GM12878 (cell line): ENCODE measurements at regions not wholly inside any gene's neighbourhood (a gene's known extent, or its start where the extent isn't known, plus 50 kb on each side); places are given as distances from the start of the nearest gene placed in this dataset.
"Not testable (repeated sequence)": the region's sequence is repeated elsewhere in the genome, so short reads cannot be mapped to it uniquely, and the experiment has no call there.

Experiments used
- ATAC-seq: fragments of 200-7000 bp; cut with Tn5 transposase; 3 replicates; pipeline ENCODE4 v1.9.1; 2020; ENCODE audit warnings: mild to moderate bottlenecking, moderate library complexity
- BruUV-seq: library from RNA; stranded (reverse); fragments of 400-500 nt; replicated peaks from 2 replicates; lab custom pipeline; 2021; lab: Mats Ljungman, UMichigan
- CTCF ChIA-PET: fragments of 300-600 bp; sonication (Branson Sonifier 250); formaldehyde crosslinking; extraction: SDS; loops from one replicate; lab custom pipeline; 2021; ENCODE audit warnings: inconsistent platforms; lab: Yijun Ruan, JAX
- POLR2A ChIA-PET: fragments of 350-600 bp; formaldehyde crosslinking; extraction: SDS; loops from one replicate; lab custom pipeline; 2021; ENCODE audit warnings: inconsistent platforms; lab: Charles Lee
- RAD21 ChIA-PET: fragments of 300-600 bp; sonication (Branson Sonifier 250); formaldehyde crosslinking; loops from one replicate; lab custom pipeline; 2023; ENCODE audit warnings: antibody characterized with exemption; ENCODE audit not compliant: unreplicated experiment; lab: Charles Lee
- SMC1A ChIA-PET: fragments of 300-600 bp; sonication (Branson Sonifier 250); formaldehyde crosslinking; loops from one replicate; lab custom pipeline; 2023; ENCODE audit not compliant: unreplicated experiment, uncharacterized antibody; lab: Charles Lee
- DNase-seq: peaks from one replicate; pipeline ENCODE4 v3.0.0-alpha.2; 2011; ENCODE audit warnings: low read depth, low spot score
- FAIRE-seq: peaks from 3 replicates; lab custom pipeline; 2011; peaks lifted over from hg19 to GRCh38; lab: Jason Lieb, UNC
- H2AFZ ChIP-seq: 2 replicates; pipeline ENCODE4 v1.6.0; 2011; ENCODE audit warnings: low read depth, low read length, control low read depth; ENCODE audit not compliant: control insufficient read depth
- H3K27ac ChIP-seq: 2 replicates; pipeline ENCODE4 v1.5.1; 2011; ENCODE audit warnings: control low read depth; ENCODE audit not compliant: control insufficient read depth, insufficient read depth
- H3K27me3 ChIP-seq, 2 experiments: replicated peaks in 1 of 2; 2 replicates each; pipeline versions ENCODE4 v1.6.0 to v1.6.1; 2011; ENCODE audit warnings: low read length in 1 of 2; ENCODE audit not compliant: control insufficient read depth in 2 of 2, insufficient read depth in 2 of 2
- H3K36me3 ChIP-seq, 2 experiments: 2 replicates each; pipeline ENCODE4 v1.5.1; 2011; ENCODE audit warnings: low read length in 1 of 2; ENCODE audit not compliant: control insufficient read depth in 2 of 2, insufficient read depth in 2 of 2
- H3K4me1 ChIP-seq: 2 replicates; pipeline ENCODE4 v1.6.1; 2011; ENCODE audit warnings: mild to moderate bottlenecking, low read length, moderate library complexity, mixed read lengths; ENCODE audit not compliant: control insufficient read depth, insufficient read depth
- H3K4me2 ChIP-seq: 2 replicates; pipeline ENCODE4 v1.6.0; 2011; ENCODE audit warnings: control low read depth; ENCODE audit not compliant: control insufficient read depth, insufficient read depth
- H3K4me3 ChIP-seq: fragments of 200-600 bp; sonication (generic); 2 replicates; pipeline ENCODE4 v1.5.1; 2016
- H3K79me2 ChIP-seq: 2 replicates; pipeline ENCODE4 v1.6.0; 2011; ENCODE audit warnings: low read length; ENCODE audit not compliant: control insufficient read depth, insufficient read depth
- H3K9ac ChIP-seq: 2 replicates; pipeline ENCODE4 v1.8.0; 2011; ENCODE audit warnings: low read length, control low read depth, mixed read lengths; ENCODE audit not compliant: control insufficient read depth, insufficient read depth
- H3K9me3 ChIP-seq: replicated peaks from 3 replicates; pipeline ENCODE4 v1.5.1; 2011; ENCODE audit warnings: mild to moderate bottlenecking, low read length; ENCODE audit not compliant: control insufficient read depth, insufficient read depth
- H4K20me1 ChIP-seq: 2 replicates; pipeline ENCODE4 v1.6.0; 2011; ENCODE audit not compliant: control insufficient read depth, insufficient read depth
- E4F1 ChIP-seq: fragments of 450-650 bp; IDR thresholded peaks from 2 replicates; pipeline ENCODE4 v1.6.1; 2018; ENCODE audit warnings: borderline replicate concordance, mild to moderate bottlenecking; ENCODE audit not compliant: partially characterized antibody
- IKZF1 ChIP-seq: fragments of 450-650 bp; conservative IDR thresholded peaks from 2 replicates; pipeline ENCODE4 v1.6.1; 2017; ENCODE audit warnings: antibody characterized with exemption, mild to moderate bottlenecking
- KLF5 ChIP-seq: fragments of 450-650 bp; IDR thresholded peaks from 2 replicates; pipeline ENCODE4 v1.6.1; 2014; ENCODE audit warnings: mild to moderate bottlenecking; ENCODE audit not compliant: partially characterized antibody
- RCOR1 ChIP-seq: conservative IDR thresholded peaks from 2 replicates; pipeline ENCODE4 v1.6.1; 2012; ENCODE audit warnings: low read depth, low read length, improper control_type of control experiment
- STAT3 ChIP-seq: IDR thresholded peaks from 2 replicates; pipeline ENCODE4 v1.6.1; 2011; ENCODE audit warnings: low read depth, low read length, improper control_type of control experiment
- SUPT20H ChIP-seq: IDR thresholded peaks from 2 replicates; pipeline ENCODE4 v1.6.1; 2011; ENCODE audit warnings: low read depth, mild to moderate bottlenecking, low read length, moderate library complexity, borderline replicate concordance; ENCODE audit not compliant: control insufficient read depth
- ZNF384 ChIP-seq: IDR thresholded peaks from 2 replicates; pipeline ENCODE4 v1.6.1; 2012; ENCODE audit warnings: low read depth, mild to moderate bottlenecking, low read length, improper control_type of control experiment, borderline replicate concordance
- ZSCAN29 ChIP-seq: fragments of 450-650 bp; IDR thresholded peaks from 2 replicates; pipeline ENCODE4 v1.6.1; 2017; ENCODE audit warnings: mild to moderate bottlenecking, moderate library complexity
- WGBS: methylation state at CpG from one replicate; pipeline ENCODE4 v1.1.6; 2016; ENCODE audit warnings: low lambda C conversion rate; ENCODE audit not compliant: insufficient replicate concordance, insufficient coverage; ENCODE audit errors: missing lambda C conversion rate; 5-methylcytosine and 5-hydroxymethylcytosine counted together
- in situ Hi-C: fragments of 300-500 bp; cut with MboI; formaldehyde crosslinking; loops from 9 replicates; pipeline ENCODE4 v1.14.3; 2018; ENCODE audit warnings: mixed read lengths
- intact Hi-C: fragments of 100-400 bp; cut with micrococcal nuclease; formaldehyde crosslinking; loops from one replicate; pipeline ENCODE4 v1.14.2; 2022; ENCODE audit not compliant: unreplicated experiment

GRCh38 chr1:219549215-219549614 lies 63.7 kb downstream of the ZC3H11B start:
- POLR2A ChIA-PET = no interaction called here
- Histone ChIP-seq H3K79me2 (no peaks in the 10 kb centered on the region), H4K20me1 (no peaks in the 10 kb centered on the region), H3K4me2 (no peak overlapping the region), H3K27me3 (peaks cover 0 to 2% of the 10 kb centered on the region in 2 experiments; a peak in 1 of 4 replicates), H2AFZ (no peak overlapping the region), H3K36me3 (no peaks in the 10 kb centered on the region), H3K4me1 (no peaks in the 10 kb centered on the region), H3K9me3 (no peaks in the 10 kb centered on the region), H3K27ac (no peak overlapping the region), H3K4me3 (no peak overlapping the region), H3K9ac (no peak overlapping the region)
- no TSS peak for BruUV-seq
- TF ChIP-seq RCOR1 = no peak
- TF ChIP-seq ZSCAN29 = no peak
- CTCF ChIA-PET = interaction anchor here (1.0 kb wide), 1 partner anchor 143 kb away, joined by 3 read pairs; no protein-coding TSS in a partner anchor
- intact Hi-C loops = no loop called here
- SMC1A ChIA-PET = interaction anchor here (1.2 kb wide), 1 partner anchor 10 kb away, joined by 3 read pairs; no protein-coding TSS in a partner anchor
- DNase-seq (no peak), ATAC-seq (no peak), FAIRE-seq (no peak)
- RAD21 ChIA-PET = no interaction called here
- in situ Hi-C loops = no loop called here

- intact Hi-C loops = no loop called here
- FAIRE-seq (no peak), ATAC-seq (no peak), DNase-seq (no peak)
- RAD21 ChIA-PET = no interaction called here
- Histone ChIP-seq H3K79me2 (no peaks in the 10 kb centered on the region), H3K9ac (no peak overlapping the region), H4K20me1 (no peaks in the 10 kb centered on the region), H3K4me3 (no peak overlapping the region), H2AFZ (no peak overlapping the region), H3K36me3 (no peaks in the 10 kb centered on the region), H3K4me1 (no peaks in the 10 kb centered on the region), H3K27me3 (peaks cover 0 to 2% of the 10 kb centered on the region in 2 experiments; a peak in 1 of 4 replicates), H3K4me2 (no peak overlapping the region), H3K27ac (no peak overlapping the region), H3K9me3 (no peaks in the 10 kb centered on the region)
- CTCF ChIA-PET = interaction anchor here (0.9 kb wide), 1 partner anchor 106 kb away, joined by 3 read pairs; no protein-coding TSS in a partner anchor
- POLR2A ChIA-PET = no interaction called here
- SMC1A ChIA-PET = no interaction called here
- no peak for TF ChIP-seq STAT3
- no peak for TF ChIP-seq IKZF1
- TF ChIP-seq KLF5 = no peak
- TF ChIP-seq E4F1 = no peak
- no peak for TF ChIP-seq ZNF384
- TF ChIP-seq SUPT20H = no peak
- no TSS peak for BruUV-seq
- WGBS = 60% methylated on average over 1 of the region's 1 CpG
- in situ Hi-C loops = no loop called here
These were observed 64.5 kb downstream of the ZC3H11B start for GRCh38 chr1:219548386-219548785.

GRCh38 chr1:219545756-219546155 lies 67.1 kb downstream of the ZC3H11B start:
- POLR2A ChIA-PET, DNase-seq, H3K4me2 ChIP-seq, H3K27ac ChIP-seq, H3K27me3 ChIP-seq, H3K79me2 ChIP-seq, intact Hi-C loops, SMC1A ChIA-PET, H3K9ac ChIP-seq, FAIRE-seq, H3K4me3 ChIP-seq, H3K4me1 ChIP-seq, RAD21 ChIA-PET, ATAC-seq, H4K20me1 ChIP-seq, CTCF ChIA-PET, H3K36me3 ChIP-seq, H2AFZ ChIP-seq, BruUV-seq, H3K9me3 ChIP-seq, in situ Hi-C loops: not testable (repeated sequence)
- 100% methylated on average over 4 of the region's 31 CpGs for WGBS
